ENCODE measurements at regions not wholly inside any gene's neighbourhood (a gene's known extent, or its start where the extent isn't known, plus 50 kb on each side); places are given as distances from the start of the nearest gene placed in this dataset.

DNA sequence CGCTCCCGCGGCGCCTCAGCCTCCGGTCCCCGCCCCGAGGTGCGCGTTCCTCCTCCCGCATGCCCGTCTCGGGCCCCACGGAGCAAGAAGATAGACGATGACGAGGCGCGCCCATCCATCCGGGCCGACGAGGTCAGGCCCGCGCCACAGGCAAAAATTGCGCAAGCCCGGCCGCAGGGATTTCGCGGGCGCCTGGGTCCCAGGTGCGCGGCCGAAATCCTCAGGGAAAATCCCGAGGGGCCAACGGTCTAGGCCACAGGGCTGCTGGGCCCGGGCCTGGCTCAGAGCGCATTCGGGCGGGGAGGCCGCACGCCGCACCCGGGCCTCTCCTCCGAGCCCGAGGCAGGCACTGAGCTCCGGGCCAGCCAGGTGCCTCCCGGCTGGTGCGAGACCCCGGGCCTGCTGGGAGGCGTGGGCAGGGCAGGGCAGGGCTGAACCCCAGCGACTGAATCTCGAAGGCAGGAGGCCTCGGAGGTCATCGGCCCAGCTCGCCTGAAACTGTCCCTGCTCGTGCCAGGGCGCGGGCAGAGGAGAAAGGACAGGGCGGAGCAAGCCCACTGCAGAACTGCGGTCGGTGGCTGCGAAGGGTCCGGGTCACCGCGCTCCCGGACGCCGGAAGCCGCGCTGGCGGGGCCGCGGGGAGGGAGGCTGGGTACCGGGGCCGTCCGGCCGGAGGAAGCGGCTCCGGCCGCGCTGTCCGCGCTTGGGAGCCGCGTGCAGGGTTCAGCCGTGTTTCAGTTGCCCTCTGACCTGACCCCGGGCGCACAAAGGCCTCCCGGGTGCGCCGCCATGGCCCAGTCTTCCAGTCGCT is 66.8 kb downstream of the FOXD1 start:
- no peak overlapping the region for H3K4me3 Mint-ChIP-seq
- peaks cover 66% of the 10 kb centered on the region for H3K27me3 Mint-ChIP-seq (ENCODE audit: insufficient read depth)
- no peak overlapping the region for H3K27ac Mint-ChIP-seq
- peaks cover 32% of the 10 kb centered on the region for H3K9me3 Mint-ChIP-seq
- H3K36me3 Mint-ChIP-seq (ENCODE audit: low read depth), result peaks cover 10% of the 10 kb centered on the region
- intact Hi-C loops (cut with micrococcal nuclease), result loop anchor here (2.0 to 5.0 kb wide), 2 partner anchors 36 to 81 kb away; no protein-coding TSS in a partner anchor
- peaks cover 6% of the 10 kb centered on the region for H3K4me1 Mint-ChIP-seq (ENCODE audit: low read depth)
- DNase-seq (ENCODE audit: low spot score), result no peak

- DNase-seq (ENCODE audit: low spot score), result no peak
- Mint-ChIP-seq H3K4me1 (ENCODE audit: low read depth) (no peaks in the 10 kb centered on the region), H3K36me3 (ENCODE audit: low read depth) (peaks cover 10% of the 10 kb centered on the region), H3K4me3 (no peak overlapping the region), H3K27me3 (ENCODE audit: insufficient read depth) (peaks cover 68% of the 10 kb centered on the region), H3K27ac (peak overlapping the region; percentile 70), H3K9me3 (peaks cover 25% of the 10 kb centered on the region)
- intact Hi-C loops (cut with micrococcal nuclease), result loop anchor here (2.0 to 5.0 kb wide), 2 partner anchors 36 to 80 kb away; no protein-coding TSS in a partner anchor
These were observed 67.6 kb downstream of the FOXD1 start for GRCh38 chr5:73380710-73381589.

DNA sequence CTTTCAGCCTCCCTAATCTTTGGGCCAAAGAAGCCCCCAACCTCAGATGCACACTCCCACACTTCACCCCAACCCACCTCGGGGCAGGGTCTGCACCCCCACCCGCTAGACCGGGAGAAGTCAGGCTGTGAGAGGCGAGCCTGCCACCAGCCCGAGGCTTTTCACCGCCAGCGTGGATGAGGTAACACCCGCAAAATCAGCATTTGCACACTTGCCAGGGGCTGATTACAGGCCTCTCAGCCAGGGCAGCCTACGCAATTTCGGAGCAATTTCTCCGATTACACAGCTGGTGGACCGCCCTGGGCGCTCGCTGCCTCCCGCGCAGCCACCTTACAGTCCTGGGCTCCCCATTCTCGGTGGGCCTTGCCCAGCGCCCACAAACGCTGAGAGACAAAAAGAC is 68.5 kb downstream of the FOXD1 start:
- H3K36me3 Mint-ChIP-seq (ENCODE audit: low read depth), result peaks cover 8% of the 10 kb centered on the region
- peaks cover 19% of the 10 kb centered on the region for H3K9me3 Mint-ChIP-seq
- no peaks in the 10 kb centered on the region for H3K4me1 Mint-ChIP-seq (ENCODE audit: low read depth)
- no peak overlapping the region for H3K4me3 Mint-ChIP-seq
- peaks cover 65% of the 10 kb centered on the region for H3K27me3 Mint-ChIP-seq (ENCODE audit: insufficient read depth)
- no peak overlapping the region for H3K27ac Mint-ChIP-seq
- intact Hi-C loops (cut with micrococcal nuclease), result loop anchor here (2.0 to 5.0 kb wide), 2 partner anchors 37 to 79 kb away; no protein-coding TSS in a partner anchor
- DNase-seq (ENCODE audit: low spot score), result no peak

DNA sequence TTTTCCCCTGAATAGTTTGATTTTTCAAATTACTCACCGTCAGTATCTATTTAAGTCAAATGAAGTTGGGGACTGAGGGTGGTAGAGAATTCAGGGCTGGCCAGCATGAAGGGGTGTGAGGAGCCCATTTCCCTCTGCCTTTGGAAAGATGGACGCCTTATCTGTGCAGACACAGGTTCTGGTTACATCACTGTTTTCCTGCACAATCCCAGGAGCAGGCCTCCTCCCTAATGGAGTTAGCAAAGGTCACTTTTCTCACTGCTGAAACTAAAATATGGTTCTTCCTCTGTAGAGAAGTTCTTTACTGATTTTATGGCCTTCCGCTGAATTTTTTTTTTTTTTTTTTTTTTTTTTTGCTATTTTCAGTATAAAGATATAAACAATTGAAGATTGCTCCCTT is 69.1 kb downstream of the FOXD1 start:
- Mint-ChIP-seq H3K27me3 (ENCODE audit: insufficient read depth) (peaks cover 66% of the 10 kb centered on the region), H3K9me3 (peaks cover 13% of the 10 kb centered on the region), H3K27ac (no peak overlapping the region), H3K4me3 (no peak overlapping the region), H3K36me3 (ENCODE audit: low read depth) (peaks cover 6% of the 10 kb centered on the region), H3K4me1 (ENCODE audit: low read depth) (no peaks in the 10 kb centered on the region)
- DNase-seq (ENCODE audit: low spot score), result no peak
- intact Hi-C loops (cut with micrococcal nuclease), result no loop called here

DNA sequence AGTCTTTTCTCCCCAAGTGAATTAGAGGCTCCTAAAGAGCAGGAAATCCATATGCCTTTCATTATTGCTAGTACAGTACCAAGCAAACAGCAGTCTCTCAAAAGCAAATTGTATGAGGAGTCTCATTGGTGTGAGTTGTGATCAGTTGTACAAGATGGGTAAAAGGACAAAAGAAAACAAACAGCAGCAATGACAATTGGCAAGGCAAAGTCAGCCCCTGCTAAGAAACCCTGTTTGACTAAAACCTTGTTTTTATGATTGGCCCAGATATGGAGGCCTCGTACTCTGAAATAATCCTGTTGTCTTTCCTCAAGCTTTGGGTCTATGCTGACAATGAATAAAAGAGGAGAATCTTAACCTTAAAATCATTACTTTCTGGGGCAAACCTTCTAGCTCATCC is 69.8 kb downstream of the FOXD1 start:
- Mint-ChIP-seq H3K9me3 (peaks cover 6% of the 10 kb centered on the region), H3K4me1 (ENCODE audit: low read depth) (no peaks in the 10 kb centered on the region), H3K36me3 (ENCODE audit: low read depth) (peaks cover 2% of the 10 kb centered on the region), H3K27me3 (ENCODE audit: insufficient read depth) (peaks cover 60% of the 10 kb centered on the region), H3K4me3 (no peak overlapping the region), H3K27ac (no peak overlapping the region)
- intact Hi-C loops (cut with micrococcal nuclease), result no loop called here
- DNase-seq (ENCODE audit: low spot score), result no peak

GRCh38 chr5:73378070-73378469 is 70.5 kb downstream of the FOXD1 start:
- H3K27ac Mint-ChIP-seq, result no peak overlapping the region
- no peak overlapping the region for H3K4me3 Mint-ChIP-seq
- H3K4me1 Mint-ChIP-seq (ENCODE audit: low read depth), result no peaks in the 10 kb centered on the region
- no peaks in the 10 kb centered on the region for H3K9me3 Mint-ChIP-seq
- no peaks in the 10 kb centered on the region for H3K36me3 Mint-ChIP-seq (ENCODE audit: low read depth)
- peaks cover 53% of the 10 kb centered on the region for H3K27me3 Mint-ChIP-seq (ENCODE audit: insufficient read depth)
- intact Hi-C loops (cut with micrococcal nuclease), result no loop called here
- no peak for DNase-seq (ENCODE audit: low spot score)

- no peaks in the 10 kb centered on the region for H3K9me3 Mint-ChIP-seq
- no peaks in the 10 kb centered on the region for H3K36me3 Mint-ChIP-seq (ENCODE audit: low read depth)
- H3K27me3 Mint-ChIP-seq (ENCODE audit: insufficient read depth), result peaks cover 50% of the 10 kb centered on the region
- H3K27ac Mint-ChIP-seq, result no peak overlapping the region
- intact Hi-C loops (cut with micrococcal nuclease), result no loop called here
- H3K4me1 Mint-ChIP-seq (ENCODE audit: low read depth), result no peaks in the 10 kb centered on the region
- H3K4me3 Mint-ChIP-seq, result no peak overlapping the region
- DNase-seq (ENCODE audit: low spot score), result no peak
These were observed 71.9 kb downstream of the FOXD1 start for GRCh38 chr5:73376618-73377170.

- Mint-ChIP-seq H3K36me3 (ENCODE audit: low read depth) (no peaks in the 10 kb centered on the region), H3K27ac (no peak overlapping the region), H3K27me3 (ENCODE audit: insufficient read depth) (peaks cover 50% of the 10 kb centered on the region), H3K4me1 (ENCODE audit: low read depth) (no peaks in the 10 kb centered on the region), H3K4me3 (no peak overlapping the region), H3K9me3 (no peaks in the 10 kb centered on the region)
- intact Hi-C loops (cut with micrococcal nuclease), result no loop called here
- no peak for DNase-seq (ENCODE audit: low spot score)
These were observed 72.6 kb downstream of the FOXD1 start for GRCh38 chr5:73375949-73376348.

DNA sequence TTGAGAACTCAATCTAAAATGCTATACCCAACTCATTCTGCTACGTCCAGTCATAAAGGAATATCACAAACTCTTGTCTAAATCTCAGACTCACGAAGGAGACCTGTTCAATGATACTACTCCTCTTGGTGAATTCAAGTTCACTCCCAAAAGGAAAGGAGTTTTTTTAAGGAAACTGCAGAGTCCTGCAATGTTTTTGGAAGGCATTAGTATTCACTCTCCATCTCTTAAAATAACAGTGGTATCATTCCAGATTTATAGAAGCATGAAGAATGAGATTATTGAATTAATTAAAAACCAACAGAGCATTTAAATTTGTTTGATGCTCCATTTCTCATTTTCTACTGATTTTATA is 73.4 kb downstream of the FOXD1 start:
- Mint-ChIP-seq H3K4me3 (no peak overlapping the region), H3K4me1 (ENCODE audit: low read depth) (no peaks in the 10 kb centered on the region), H3K27ac (no peak overlapping the region), H3K36me3 (ENCODE audit: low read depth) (no peaks in the 10 kb centered on the region), H3K9me3 (no peaks in the 10 kb centered on the region), H3K27me3 (ENCODE audit: insufficient read depth) (peaks cover 43% of the 10 kb centered on the region)
- no peak for DNase-seq (ENCODE audit: low spot score)
- intact Hi-C loops (cut with micrococcal nuclease), result no loop called here

GRCh38 chr5:73374520-73375190 is 73.9 kb downstream of the FOXD1 start:
- Mint-ChIP-seq H3K4me1 (ENCODE audit: low read depth) (no peaks in the 10 kb centered on the region), H3K27ac (no peak overlapping the region), H3K36me3 (ENCODE audit: low read depth) (no peaks in the 10 kb centered on the region), H3K27me3 (ENCODE audit: insufficient read depth) (peaks cover 38% of the 10 kb centered on the region), H3K9me3 (no peaks in the 10 kb centered on the region), H3K4me3 (no peak overlapping the region)
- intact Hi-C loops (cut with micrococcal nuclease), result no loop called here
- no peak for DNase-seq (ENCODE audit: low spot score)

GRCh38 chr5:73373814-73374510 is 74.6 kb downstream of the FOXD1 start:
- Mint-ChIP-seq H3K27me3 (ENCODE audit: insufficient read depth) (peaks cover 31% of the 10 kb centered on the region), H3K4me1 (ENCODE audit: low read depth) (no peaks in the 10 kb centered on the region), H3K36me3 (ENCODE audit: low read depth) (no peaks in the 10 kb centered on the region), H3K27ac (no peak overlapping the region), H3K9me3 (no peaks in the 10 kb centered on the region), H3K4me3 (no peak overlapping the region)
- intact Hi-C loops (cut with micrococcal nuclease), result no loop called here
- no peak for DNase-seq (ENCODE audit: low spot score)
